Large intestine (tissue), 3 donors: ENCODE measurements at regions not wholly inside any gene's neighbourhood (a gene's known extent, or its start where the extent isn't known, plus 50 kb on each side); places are given as distances from the start of the nearest gene placed in this dataset.
"Not testable (repeated sequence)": the region's sequence is repeated elsewhere in the genome, so short reads cannot be mapped to it uniquely, and the experiment has no call there.

Experiments used
- DNase-seq, 2 donors: peaks; one replicate each; pipeline versions ENCODE4 v3.0.0 to v3.0.0-alpha.2; 2013
- H3K27ac ChIP-seq: one replicate; pipeline ENCODE4 v1.5.1; 2013; ENCODE audit warnings: low read length
- H3K27me3 ChIP-seq: 2 replicates; pipeline ENCODE4 v1.6.1; 2013; ENCODE audit warnings: low read length; ENCODE audit not compliant: control insufficient read depth, insufficient read depth
- H3K36me3 ChIP-seq: 2 replicates; pipeline ENCODE4 v1.6.1; 2013; ENCODE audit warnings: low read length; ENCODE audit not compliant: control insufficient read depth, insufficient read depth
- H3K4me1 ChIP-seq: one replicate; pipeline ENCODE4 v1.6.1; 2013; ENCODE audit warnings: low read length; ENCODE audit not compliant: control insufficient read depth, insufficient read depth
- H3K4me3 ChIP-seq: one replicate; pipeline ENCODE4 v1.5.1; 2013; ENCODE audit warnings: low read length
- H3K9me3 ChIP-seq: one replicate; pipeline ENCODE4 v1.6.1; 2013; ENCODE audit warnings: mild to moderate bottlenecking, low read depth, low read length, moderate library complexity; ENCODE audit not compliant: control insufficient read depth
- WGBS: methylation state at CpG from one replicate; pipeline ENCODE4 v1.1.5; 2013; ENCODE audit warnings: low lambda C conversion rate; ENCODE audit not compliant: insufficient coverage; 5-methylcytosine and 5-hydroxymethylcytosine counted together

- no peaks in the 10 kb centered on the region for H3K4me1 ChIP-seq
- no peaks in the 10 kb centered on the region for H3K36me3 ChIP-seq
- WGBS = no CpG with 5 or more reads among the region's 2 CpGs
Measured at GRCh38 chr5:118303296-118303695, 685.1 kb downstream of the DTWD2 start.

GRCh38 chr5:118302786-118303185 lies 685.6 kb downstream of the DTWD2 start:
- Histone ChIP-seq H3K27ac (no peak overlapping the region), H3K4me3 (no peak overlapping the region), H3K27me3 (no peaks in the 10 kb centered on the region), H3K4me1 (no peaks in the 10 kb centered on the region), H3K36me3 (no peaks in the 10 kb centered on the region), H3K9me3 (no peaks in the 10 kb centered on the region)
- WGBS = 100% methylated on average over 1 of the region's 1 CpG
- DNase-seq = no peak

More at GRCh38 chr5:118303296-118303695, 685.1 kb downstream of the DTWD2 start:
- no peak overlapping the region for H3K4me3 ChIP-seq
- no peaks in the 10 kb centered on the region for H3K27me3 ChIP-seq
- no peak overlapping the region for H3K27ac ChIP-seq
- DNase-seq = no peak
- H3K9me3 ChIP-seq = no peaks in the 10 kb centered on the region

DNA sequence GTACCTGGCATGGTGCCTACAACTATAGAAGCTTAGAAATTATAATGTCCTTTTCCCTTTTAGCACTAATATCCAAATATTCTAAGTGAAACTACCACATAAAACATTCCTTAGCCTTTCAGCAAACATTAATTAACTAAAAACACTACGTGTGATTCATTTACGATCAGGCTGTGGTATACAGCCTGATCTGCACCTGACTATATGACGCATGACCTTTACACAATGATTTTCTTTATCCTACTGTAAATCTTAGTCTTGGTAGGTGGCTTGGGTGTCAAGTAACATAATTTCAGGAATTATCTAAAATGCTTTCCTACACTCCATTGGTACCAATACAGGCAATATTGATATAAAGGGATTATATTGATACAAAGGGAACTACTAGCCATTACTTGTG lies 686.7 kb downstream of the DTWD2 start:
- H3K4me3 ChIP-seq = no peak overlapping the region
- no peak overlapping the region for H3K27ac ChIP-seq
- H3K27me3 ChIP-seq = no peaks in the 10 kb centered on the region
- DNase-seq = peak in 1 of 2 donors; percentile 18
- no peaks in the 10 kb centered on the region for H3K36me3 ChIP-seq
- H3K9me3 ChIP-seq = no peaks in the 10 kb centered on the region
- no peaks in the 10 kb centered on the region for H3K4me1 ChIP-seq
- 33% methylated on average over 3 of the region's 3 CpGs for WGBS

DNA sequence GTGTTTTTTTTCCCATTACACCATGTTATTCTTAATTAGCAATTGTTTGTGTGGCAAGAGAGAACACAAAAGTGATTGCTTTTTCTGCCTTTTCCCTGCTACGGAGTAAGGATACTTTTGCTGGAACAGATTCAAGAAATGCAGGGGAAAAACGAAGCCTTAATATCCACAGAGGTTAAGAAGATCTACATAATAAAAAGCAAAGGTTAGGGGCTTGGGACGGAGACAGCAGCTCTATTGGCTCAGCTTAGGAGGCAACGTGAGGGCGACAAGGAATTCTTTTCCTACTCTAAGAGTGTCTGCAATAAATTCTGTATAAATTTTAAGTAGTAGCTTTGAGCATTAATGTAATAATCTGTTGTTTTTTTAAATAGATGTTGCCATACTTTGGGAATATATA lies 693.3 kb downstream of the DTWD2 start:
- Histone ChIP-seq H3K4me1 (no peaks in the 10 kb centered on the region), H3K4me3 (no peak overlapping the region), H3K27me3 (no peaks in the 10 kb centered on the region), H3K36me3 (no peaks in the 10 kb centered on the region), H3K9me3 (no peaks in the 10 kb centered on the region), H3K27ac (no peak overlapping the region)
- 71% methylated on average over 3 of the region's 5 CpGs for WGBS
- no peak for DNase-seq

- no peaks in the 10 kb centered on the region for H3K4me1 ChIP-seq
- H3K27ac ChIP-seq = no peak overlapping the region
- no peaks in the 10 kb centered on the region for H3K36me3 ChIP-seq
- DNase-seq = peak in 1 of 2 donors; percentile 2
- H3K9me3 ChIP-seq = no peaks in the 10 kb centered on the region
- WGBS = no CpG with 5 or more reads among the region's 2 CpGs
- no peak overlapping the region for H3K4me3 ChIP-seq
- H3K27me3 ChIP-seq = no peaks in the 10 kb centered on the region
Measured at GRCh38 chr5:118293378-118293777, 695.0 kb downstream of the DTWD2 start.

DNA sequence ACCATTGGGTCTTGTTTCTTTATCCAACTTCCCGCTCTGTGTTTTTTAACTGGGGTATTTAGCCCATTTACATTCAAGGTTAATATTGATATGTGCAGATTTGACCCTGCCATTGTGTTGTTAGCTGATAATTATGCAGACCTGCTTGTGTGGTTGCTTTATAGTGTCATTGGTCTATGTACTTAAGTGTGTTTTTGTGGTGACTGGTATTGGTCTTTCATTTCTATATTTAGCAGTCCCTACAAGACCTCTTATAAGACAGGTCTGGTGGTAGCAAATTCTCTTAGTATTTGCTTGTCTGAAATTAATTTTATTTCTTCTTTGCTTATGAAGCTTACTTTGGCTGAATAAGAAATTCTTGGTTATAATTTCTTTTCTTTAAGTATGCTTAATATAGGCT lies 698.1 kb downstream of the DTWD2 start:
- H3K4me3 ChIP-seq = no peak overlapping the region
- H3K27me3 ChIP-seq = no peaks in the 10 kb centered on the region
- H3K9me3 ChIP-seq = no peaks in the 10 kb centered on the region
- H3K27ac ChIP-seq = no peak overlapping the region
- H3K36me3 ChIP-seq = no peaks in the 10 kb centered on the region
- DNase-seq = no peak
- WGBS = 80% methylated on average over 1 of the region's 1 CpG
- H3K4me1 ChIP-seq = no peaks in the 10 kb centered on the region

DNA sequence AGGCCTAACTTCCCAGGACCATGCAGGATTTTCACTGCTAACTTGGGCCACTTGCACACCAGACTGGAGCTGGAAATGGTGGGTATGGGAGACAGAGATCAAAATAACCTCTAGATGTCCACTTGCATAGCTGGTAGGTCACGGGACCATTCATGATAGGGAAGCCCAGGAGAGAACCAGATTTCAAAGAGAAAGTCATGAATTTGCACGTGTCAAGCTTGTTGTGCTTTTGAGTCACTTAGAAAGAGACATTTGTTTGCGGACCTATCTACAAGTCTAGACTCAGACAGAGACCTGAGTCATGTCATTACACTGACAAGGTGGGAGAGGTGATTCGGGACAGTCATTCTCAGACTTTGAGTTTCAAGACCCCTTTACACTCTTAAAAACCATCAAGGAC lies 704.1 kb downstream of the DTWD2 start:
- WGBS = no CpG with 5 or more reads among the region's 4 CpGs
- H3K4me3 ChIP-seq, H3K4me1 ChIP-seq, H3K9me3 ChIP-seq, H3K27ac ChIP-seq, H3K36me3 ChIP-seq, H3K27me3 ChIP-seq, DNase-seq: not testable (repeated sequence)

GRCh38 chr5:118282480-118283038 lies 705.8 kb downstream of the DTWD2 start:
- no CpG with 5 or more reads among the region's 42 CpGs for WGBS
- not testable (repeated sequence) for H3K27me3 ChIP-seq, H3K36me3 ChIP-seq, H3K27ac ChIP-seq, H3K4me1 ChIP-seq, H3K4me3 ChIP-seq, H3K9me3 ChIP-seq, DNase-seq

DNA sequence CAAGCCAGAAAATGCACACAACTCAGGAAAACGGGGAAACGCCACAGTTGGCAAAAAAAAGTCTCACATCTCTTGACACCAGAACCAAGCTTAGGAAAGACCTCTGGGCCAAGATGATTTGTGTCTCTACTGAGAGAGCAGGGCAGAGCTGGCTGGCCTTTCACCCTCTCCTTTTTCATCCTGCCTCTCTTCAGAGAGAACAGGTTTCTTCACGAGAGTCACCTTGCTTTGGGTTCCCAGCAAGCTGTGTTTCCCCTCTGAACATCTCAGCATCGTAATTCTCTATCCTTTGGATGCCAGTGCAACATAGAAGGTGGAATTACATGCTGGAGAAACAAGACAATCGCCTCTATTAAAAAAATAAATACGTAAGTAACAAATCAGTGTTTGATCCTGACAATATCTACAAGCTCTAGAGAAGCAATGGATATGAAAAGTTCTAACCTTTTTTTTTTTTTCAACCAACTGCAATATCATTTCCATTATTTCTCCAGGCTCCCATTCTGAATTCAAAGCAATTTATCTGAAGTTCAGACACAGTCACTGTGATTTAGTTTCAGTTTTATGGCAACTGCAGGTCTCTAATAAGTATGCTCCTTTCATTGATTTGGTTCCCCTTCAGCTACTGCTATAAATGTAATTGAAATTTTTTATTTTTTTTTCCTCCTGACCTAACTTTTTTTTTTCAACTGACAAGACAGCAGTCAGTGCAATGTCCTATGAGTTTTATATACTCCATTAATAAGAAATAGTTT lies 708.6 kb downstream of the DTWD2 start:
- peaks cover 7% of the 10 kb centered on the region for H3K9me3 ChIP-seq
- DNase-seq = no peak
- no peaks in the 10 kb centered on the region for H3K27me3 ChIP-seq
- H3K36me3 ChIP-seq = no peaks in the 10 kb centered on the region
- H3K27ac ChIP-seq = no peak overlapping the region
- H3K4me3 ChIP-seq = no peak overlapping the region
- 90% methylated on average over 2 of the region's 6 CpGs for WGBS
- no peaks in the 10 kb centered on the region for H3K4me1 ChIP-seq

GRCh38 chr5:118270526-118270925 lies 717.8 kb downstream of the DTWD2 start:
- H3K4me3 ChIP-seq = no peak overlapping the region
- no peaks in the 10 kb centered on the region for H3K4me1 ChIP-seq
- H3K9me3 ChIP-seq = no peaks in the 10 kb centered on the region
- WGBS = no CpG with 5 or more reads among the region's 1 CpG
- no peaks in the 10 kb centered on the region for H3K27me3 ChIP-seq
- no peak overlapping the region for H3K27ac ChIP-seq
- no peaks in the 10 kb centered on the region for H3K36me3 ChIP-seq
- no peak for DNase-seq

DNA sequence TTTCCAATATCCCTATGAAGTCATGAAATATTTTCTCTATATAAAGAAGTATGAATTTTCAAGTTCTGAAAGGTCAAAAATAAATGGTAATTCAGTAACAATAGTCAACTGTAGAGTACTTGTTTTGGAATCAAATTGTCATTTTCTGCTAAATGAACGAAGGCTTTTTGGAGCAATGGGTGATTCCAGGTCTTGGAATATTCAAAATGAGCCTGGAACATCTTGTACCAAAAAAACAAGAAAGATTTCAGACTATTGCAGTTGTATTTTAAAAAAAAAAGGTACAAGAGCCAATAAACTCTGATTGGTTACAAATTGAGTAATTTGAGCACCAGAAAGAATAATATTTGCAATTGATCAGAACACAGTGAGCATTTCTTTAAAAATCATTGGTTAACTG lies 730.1 kb downstream of the DTWD2 start:
- Histone ChIP-seq H3K27me3 (no peaks in the 10 kb centered on the region), H3K4me1 (no peaks in the 10 kb centered on the region), H3K36me3 (no peaks in the 10 kb centered on the region), H3K9me3 (no peaks in the 10 kb centered on the region), H3K4me3 (no peak overlapping the region), H3K27ac (no peak overlapping the region)
- WGBS = 80% methylated on average over 1 of the region's 1 CpG
- no peak for DNase-seq
